HepG2 (cell line): ENCODE measurements at regions not wholly inside any gene's neighbourhood (a gene's known extent, or its start where the extent isn't known, plus 50 kb on each side); places are given as distances from the start of the nearest gene placed in this dataset.

Experiments
- ATM ChIP-seq: fragments of 450-650 bp; IDR thresholded peaks from 2 replicates; pipeline ENCODE4 v1.7.1; 2017; ENCODE audit warnings: mild to moderate bottlenecking, borderline replicate concordance
- BHLHE40 ChIP-seq: IDR thresholded peaks from 2 replicates; pipeline ENCODE4 v1.6.1; 2011; ENCODE audit warnings: low read length, improper control_type of control experiment
- CREB1 ChIP-seq, 2 experiments: fragments of 450-650 bp in 1 of 2; IDR thresholded peaks; 2 replicates each; pipeline ENCODE4 v1.6.1; 2016 to 2017; ENCODE audit warnings: control low read depth in 1 of 2, mild to moderate bottlenecking in 1 of 2, missing compliant biosample characterization in 1 of 2, missing genetic modification characterization in 1 of 2
- HOMEZ ChIP-seq: IDR thresholded peaks from 2 replicates; pipeline ENCODE4 v1.6.1; 2016; ENCODE audit warnings: low read depth
- IKZF4 ChIP-seq: sonication (generic); formaldehyde crosslinking; IDR thresholded peaks from 2 replicates; pipeline ENCODE4 v1.5.1; 2020; ENCODE audit warnings: borderline replicate concordance, mild to moderate bottlenecking, low read depth, missing genetic modification reagents; ENCODE audit errors: not compliant biosample characterization
- KDM3A ChIP-seq: IDR thresholded peaks from 2 replicates; pipeline ENCODE4 v1.6.1; 2018; ENCODE audit warnings: low read depth, missing compliant biosample characterization
- MAX ChIP-seq: IDR thresholded peaks from 2 replicates; pipeline ENCODE4 v1.6.1; 2012; ENCODE audit warnings: inconsistent platforms
- MXD4 ChIP-seq: IDR thresholded peaks from 2 replicates; pipeline ENCODE4 v1.6.1; 2016; ENCODE audit warnings: mild to moderate bottlenecking, missing biosample characterization, missing genetic modification reagents
- NR1H2 ChIP-seq: sonication (generic); formaldehyde crosslinking; IDR thresholded peaks from 2 replicates; pipeline ENCODE4 v1.8.1; 2022; ENCODE audit warnings: low read depth, missing genetic modification reagents, borderline replicate concordance
- PRMT3 ChIP-seq: sonication (generic); formaldehyde crosslinking; IDR thresholded peaks from 2 replicates; pipeline ENCODE4 v1.8.1; 2022; ENCODE audit warnings: low read depth, mild to moderate bottlenecking, moderate library complexity, missing genetic modification reagents, borderline replicate concordance
- RFXANK ChIP-seq: IDR thresholded peaks from 2 replicates; pipeline ENCODE4 v1.6.1; 2016
- SATB2 ChIP-seq: sonication (generic); formaldehyde crosslinking; IDR thresholded peaks from 2 replicates; pipeline ENCODE4 v1.5.0; 2020; ENCODE audit warnings: missing genetic modification reagents
- TFAP4 ChIP-seq: sonication (generic); IDR thresholded peaks from 2 replicates; pipeline ENCODE4 v1.6.1; 2016; ENCODE audit warnings: low read depth, borderline replicate concordance
- YEATS4 ChIP-seq: sonication (generic); formaldehyde crosslinking; IDR thresholded peaks from 2 replicates; pipeline ENCODE4 v1.4.0; 2020; ENCODE audit warnings: missing genetic modification reagents, borderline replicate concordance
- ZEB1 ChIP-seq: IDR thresholded peaks from 2 replicates; pipeline ENCODE4 v1.6.1; 2012; ENCODE audit warnings: mild to moderate bottlenecking, low read depth, inconsistent platforms; ENCODE audit not compliant: insufficient replicate concordance
- ZNF260 ChIP-seq: sonication (generic); formaldehyde crosslinking; IDR thresholded peaks from 2 replicates; pipeline ENCODE4 v1.4.0; 2020; ENCODE audit warnings: missing genetic modification reagents, low read depth, mild to moderate bottlenecking, borderline replicate concordance
- ZNF263 ChIP-seq: sonication (generic); formaldehyde crosslinking; IDR thresholded peaks from 2 replicates; pipeline ENCODE4 v1.4.0; 2020; ENCODE audit warnings: missing genetic modification reagents
- ZNF574 ChIP-seq: sonication (generic); formaldehyde crosslinking; IDR thresholded peaks from 2 replicates; pipeline ENCODE4 v1.4.0; 2020; ENCODE audit warnings: missing genetic modification reagents
- ZNF761 ChIP-seq: sonication (generic); formaldehyde crosslinking; conservative IDR thresholded peaks from 2 replicates; pipeline ENCODE4 v1.4.0; 2020; ENCODE audit warnings: mild to moderate bottlenecking, missing genetic modification reagents
- ZSCAN22 ChIP-seq: sonication (generic); formaldehyde crosslinking; IDR thresholded peaks from 2 replicates; pipeline ENCODE4 v1.4.0; 2020; ENCODE audit warnings: mild to moderate bottlenecking, missing genetic modification reagents
- ZZZ3 ChIP-seq: sonication (generic); formaldehyde crosslinking; IDR thresholded peaks from 2 replicates; pipeline ENCODE4 v1.4.0; 2020; ENCODE audit warnings: missing genetic modification reagents, mild to moderate bottlenecking, borderline replicate concordance

GRCh38 chr14:31965735-31966598 lies 111.1 kb upstream of the ARHGAP5 start (continued):
- peak; percentile 98 for TF ChIP-seq ZNF263 (CRISPR knock-in tag)
- TF ChIP-seq SATB2, result 0 out of 2 replicates have a peak, but pooled peaks have one; percentile 49
- no peak for TF ChIP-seq YEATS4 (CRISPR knock-in tag)
- TF ChIP-seq MXD4 (CRISPR knock-in tag), result peak; percentile 95
- TF ChIP-seq BHLHE40, result no peak
- peak; percentile 61; the same call in 1 of the 2 replicates for TF ChIP-seq RFXANK (CRISPR knock-in tag)
- no peak for TF ChIP-seq IKZF4 (CRISPR knock-in tag)
- TF ChIP-seq ZNF574 (CRISPR knock-in tag), result peak; percentile 64
- 0 out of 2 replicates have a peak, but pooled peaks have one; percentile 8 for TF ChIP-seq NR1H2 (CRISPR knock-in tag)
- TF ChIP-seq ZZZ3 (CRISPR knock-in tag), result no peak
- 0 out of 2 replicates have a peak, but pooled peaks have one; percentile 4 for TF ChIP-seq ZNF761
- TF ChIP-seq TFAP4, result peak; percentile 53; the same call in 1 of the 2 replicates
- TF ChIP-seq MAX, result peak; percentile 83
- TF ChIP-seq ATM, result no peak
- TF ChIP-seq ZSCAN22 (CRISPR knock-in tag), result no peak
- TF ChIP-seq HOMEZ (CRISPR knock-in tag), result peak; percentile 97
- no peak for TF ChIP-seq ZEB1
- TF ChIP-seq PRMT3, result no peak
- TF ChIP-seq CREB1 (IDR thresholded peaks at IDR 0.05), result peak; percentile 57; the same call in 1 of the 2 replicates
- TF ChIP-seq CREB1 (CRISPR knock-in tag; IDR thresholded peaks at IDR 0.05), result no peak
- TF ChIP-seq ZNF260 (CRISPR knock-in tag), result no peak
- peak; percentile 74; the same call in 1 of the 2 replicates for TF ChIP-seq KDM3A (CRISPR knock-in tag)
